H9 (cell line): ENCODE measurements at regions not wholly inside any gene's neighbourhood (a gene's known extent, or its start where the extent isn't known, plus 50 kb on each side); places are given as distances from the start of the nearest gene placed in this dataset.

Experiments used
- DNase-seq: peaks from one replicate; pipeline ENCODE4 v3.0.0-alpha.2; 2017
- H2AFZ ChIP-seq: one replicate; pipeline ENCODE4 v1.6.1; 2013; ENCODE audit warnings: mild to moderate bottlenecking, low read length, control low read depth, moderate library complexity
- H2AK5ac ChIP-seq: 2 replicates; pipeline ENCODE4 v1.6.1; 2013; ENCODE audit warnings: low read length, control low read depth, mixed read lengths; ENCODE audit not compliant: insufficient read length
- H2BK120ac ChIP-seq: one replicate; pipeline ENCODE4 v1.6.1; 2013; ENCODE audit warnings: low read depth, mild to moderate bottlenecking, low read length, control low read depth, inconsistent platforms; ENCODE audit not compliant: poor library complexity, severe bottlenecking
- H2BK12ac ChIP-seq: 2 replicates; pipeline ENCODE4 v1.6.1; 2013; ENCODE audit warnings: low read length, control low read depth, mixed read lengths, low read depth; ENCODE audit not compliant: insufficient read length
- H2BK15ac ChIP-seq: 2 replicates; pipeline ENCODE4 v1.6.1; 2013; ENCODE audit warnings: low read depth, low read length, control low read depth
- H2BK20ac ChIP-seq: one replicate; pipeline ENCODE4 v1.6.1; 2013; ENCODE audit warnings: low read depth, mild to moderate bottlenecking, low read length, control low read depth, inconsistent platforms; ENCODE audit not compliant: poor library complexity, severe bottlenecking
- H2BK5ac ChIP-seq: 2 replicates; pipeline ENCODE4 v1.6.1; 2013; ENCODE audit warnings: low read length, control low read depth, mixed read lengths; ENCODE audit not compliant: insufficient read length
- H3K14ac ChIP-seq: 2 replicates; pipeline ENCODE4 v1.6.1; 2013; ENCODE audit warnings: low read length, control low read depth; ENCODE audit not compliant: insufficient read depth
- H3K18ac ChIP-seq: 2 replicates; pipeline ENCODE4 v1.6.1; 2013; ENCODE audit warnings: low read depth, mild to moderate bottlenecking, mixed read lengths, low read length, control low read depth; ENCODE audit not compliant: insufficient read length
- H3K23ac ChIP-seq: 2 replicates; pipeline ENCODE4 v1.6.1; 2013; ENCODE audit warnings: low read length, control low read depth, mixed read lengths, low read depth; ENCODE audit not compliant: insufficient read length
- H3K23me2 ChIP-seq: 2 replicates; pipeline ENCODE4 v1.6.1; 2013; ENCODE audit warnings: low read depth, mild to moderate bottlenecking, mixed read lengths, low read length, control low read depth; ENCODE audit not compliant: insufficient read length, poor library complexity, severe bottlenecking
- H3K27ac ChIP-seq: 2 replicates; pipeline ENCODE4 v1.5.1; 2013; ENCODE audit warnings: low read length, control low read depth, mixed read lengths, low read depth; ENCODE audit not compliant: insufficient read length
- H3K27me3 ChIP-seq: 2 replicates; pipeline ENCODE4 v1.6.1; 2013; ENCODE audit warnings: low read length, control low read depth, inconsistent platforms; ENCODE audit not compliant: insufficient read depth
- H3K4ac ChIP-seq: 2 replicates; pipeline ENCODE4 v1.6.1; 2013; ENCODE audit warnings: low read depth, mild to moderate bottlenecking, control low read depth, inconsistent platforms, low read length, moderate library complexity
- H3K4me1 ChIP-seq: 2 replicates; pipeline ENCODE4 v1.6.1; 2013; ENCODE audit warnings: low read length, control low read depth, inconsistent platforms; ENCODE audit not compliant: insufficient read depth
- H3K4me2 ChIP-seq: 2 replicates; pipeline ENCODE4 v1.6.1; 2013; ENCODE audit warnings: low read length, control low read depth, mixed read lengths; ENCODE audit not compliant: insufficient read length, insufficient read depth
- H3K56ac ChIP-seq: 2 replicates; pipeline ENCODE4 v1.6.1; 2013; ENCODE audit warnings: low read depth, mild to moderate bottlenecking, mixed read lengths, low read length, control low read depth; ENCODE audit not compliant: insufficient read length
- H3K79me1 ChIP-seq: 2 replicates; pipeline ENCODE4 v1.6.1; 2013; ENCODE audit warnings: low read depth, mild to moderate bottlenecking, moderate library complexity, low read length, control low read depth, inconsistent platforms; ENCODE audit not compliant: insufficient read depth, poor library complexity, severe bottlenecking
- H3K79me2 ChIP-seq: 2 replicates; pipeline ENCODE4 v1.6.1; 2013; ENCODE audit warnings: low read length, control low read depth, inconsistent platforms; ENCODE audit not compliant: insufficient read depth
- H3K9ac ChIP-seq: 2 replicates; pipeline ENCODE4 v1.6.1; 2013; ENCODE audit warnings: low read length, control low read depth, mixed read lengths; ENCODE audit not compliant: insufficient read length; ENCODE audit errors: extremely low read depth
- H3K9me3 ChIP-seq: one replicate; pipeline ENCODE4 v1.6.1; 2013; ENCODE audit warnings: low read depth, low read length, inconsistent platforms; ENCODE audit not compliant: control insufficient read depth
- H3T11ph ChIP-seq: one replicate; pipeline ENCODE4 v1.6.1; 2013; ENCODE audit warnings: mild to moderate bottlenecking, low read length, control low read depth, inconsistent platforms
- H4K20me1 ChIP-seq: one replicate; pipeline ENCODE4 v1.6.1; 2013; ENCODE audit not compliant: control insufficient read depth, insufficient read length, insufficient read depth
- H4K5ac ChIP-seq: 2 replicates; pipeline ENCODE4 v1.6.1; 2013; ENCODE audit warnings: low read depth, mild to moderate bottlenecking, mixed read lengths, low read length, control low read depth; ENCODE audit not compliant: insufficient read length
- H4K8ac ChIP-seq: replicated peaks from 2 replicates; pipeline ENCODE4 v1.6.1; 2013; ENCODE audit warnings: low read length, control low read depth, mixed read lengths, low read depth; ENCODE audit not compliant: insufficient read length
- H4K91ac ChIP-seq: 2 replicates; pipeline ENCODE4 v1.6.1; 2013; ENCODE audit warnings: low read depth, mild to moderate bottlenecking, moderate library complexity, mixed read lengths, low read length, control low read depth; ENCODE audit not compliant: insufficient read length
- H3K27ac Mint-ChIP-seq, 3 experiments: 2 replicates in 2 of 3; 3 replicates in 1 of 3; pipeline ENCODE4 v1.8.0; 2020 to 2021; ENCODE audit warnings: mixed read lengths in 3 of 3, mild to moderate bottlenecking in 1 of 3, moderate library complexity in 1 of 3
- H3K27me3 Mint-ChIP-seq: 2 replicates; pipeline ENCODE4 v1.8.0; 2021; ENCODE audit warnings: low read depth, mild to moderate bottlenecking, moderate library complexity, mixed read lengths
- H3K36me3 Mint-ChIP-seq, 3 experiments: 2 replicates in 2 of 3; 3 replicates in 1 of 3; pipeline ENCODE4 v1.8.0; 2020 to 2021; ENCODE audit warnings: low read depth in 3 of 3, mixed read lengths in 3 of 3; ENCODE audit not compliant: insufficient read depth in 1 of 3
- H3K4me1 Mint-ChIP-seq, 2 experiments: 2 replicates each; pipeline ENCODE4 v1.8.0; 2020; ENCODE audit warnings: mixed read lengths in 2 of 2
- H3K4me3 Mint-ChIP-seq, 2 experiments: 2 replicates in 1 of 2; 3 replicates in 1 of 2; pipeline ENCODE4 v1.8.0; 2020 to 2021; ENCODE audit warnings: mild to moderate bottlenecking in 2 of 2, mixed read lengths in 2 of 2, moderate library complexity in 1 of 2
- H3K9me3 Mint-ChIP-seq, 2 experiments: 2 replicates in 1 of 2; 3 replicates in 1 of 2; pipeline ENCODE4 v1.8.0; 2020; ENCODE audit warnings: mild to moderate bottlenecking in 2 of 2, mixed read lengths in 2 of 2, moderate library complexity in 1 of 2
- TF ChIP-seq, protein P1 (sequence below): fragments of 200-600 bp; sonication (generic); conservative IDR thresholded peaks from 3 replicates; pipeline ENCODE4 v1.8.0; 2021; ENCODE audit warnings: antibody characterized with exemption, mild to moderate bottlenecking

DNA sequence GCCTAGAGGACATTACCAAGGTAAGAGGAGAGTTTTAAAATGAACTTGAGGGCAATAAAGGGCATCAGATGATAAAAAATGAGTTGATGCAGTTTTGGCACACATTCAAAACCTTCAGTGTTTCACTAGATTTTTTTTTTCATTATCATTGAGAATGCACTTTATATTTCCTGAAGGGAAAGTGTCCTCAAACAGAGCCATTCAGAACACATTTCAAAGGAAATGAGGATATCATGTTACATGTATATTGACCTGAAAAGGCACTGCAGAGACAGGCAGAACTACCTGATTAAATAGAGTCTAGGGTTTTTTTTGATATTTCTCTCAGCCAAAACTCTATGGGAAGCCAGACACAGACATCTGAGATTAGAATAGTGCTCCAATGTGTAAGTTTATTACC is 454.0 kb downstream of the NEBL start:
- H2BK5ac ChIP-seq, result no peak overlapping the region
- no peak overlapping the region for H2AFZ ChIP-seq
- Mint-ChIP-seq H3K4me1 (peaks cover 0 to 8% of the 10 kb centered on the region in 2 experiments; a peak in 2 of 4 replicates), H3K27me3 (no peaks in the 10 kb centered on the region), H3K9me3 (peaks cover 37 to 40% of the 10 kb centered on the region in 2 experiments), H3K4me3 (no peak overlapping the region), H3K27ac (no peak overlapping the region), H3K36me3 (peaks cover 17 to 42% (median 22%) of the 10 kb centered on the region in 3 experiments)
- DNase-seq, result no peak
- H2BK12ac ChIP-seq, result no peak overlapping the region
- no peaks in the 10 kb centered on the region for H3K4me1 ChIP-seq
- H2BK120ac ChIP-seq, result no peak overlapping the region
- H4K91ac ChIP-seq, result no peak overlapping the region
- no peak overlapping the region for H4K8ac ChIP-seq
- H2AK5ac ChIP-seq, result no peak overlapping the region
- no peak overlapping the region for H4K5ac ChIP-seq
- no peak overlapping the region for H3K27ac ChIP-seq
- H2BK20ac ChIP-seq, result no peak overlapping the region
- no peaks in the 10 kb centered on the region for H3K27me3 ChIP-seq
- H3K9ac ChIP-seq, result no peak overlapping the region
- H4K20me1 ChIP-seq, result no peaks in the 10 kb centered on the region
- H3K4ac ChIP-seq, result no peak overlapping the region
- H3K23ac ChIP-seq, result no peak overlapping the region
- H3K79me1 ChIP-seq, result no peaks in the 10 kb centered on the region
- H3K79me2 ChIP-seq, result no peaks in the 10 kb centered on the region
- H3K4me2 ChIP-seq, result no peak overlapping the region
- H3K9me3 ChIP-seq, result peaks cover 8% of the 10 kb centered on the region
- H3K18ac ChIP-seq, result no peak overlapping the region
- TF ChIP-seq, protein P1, sequence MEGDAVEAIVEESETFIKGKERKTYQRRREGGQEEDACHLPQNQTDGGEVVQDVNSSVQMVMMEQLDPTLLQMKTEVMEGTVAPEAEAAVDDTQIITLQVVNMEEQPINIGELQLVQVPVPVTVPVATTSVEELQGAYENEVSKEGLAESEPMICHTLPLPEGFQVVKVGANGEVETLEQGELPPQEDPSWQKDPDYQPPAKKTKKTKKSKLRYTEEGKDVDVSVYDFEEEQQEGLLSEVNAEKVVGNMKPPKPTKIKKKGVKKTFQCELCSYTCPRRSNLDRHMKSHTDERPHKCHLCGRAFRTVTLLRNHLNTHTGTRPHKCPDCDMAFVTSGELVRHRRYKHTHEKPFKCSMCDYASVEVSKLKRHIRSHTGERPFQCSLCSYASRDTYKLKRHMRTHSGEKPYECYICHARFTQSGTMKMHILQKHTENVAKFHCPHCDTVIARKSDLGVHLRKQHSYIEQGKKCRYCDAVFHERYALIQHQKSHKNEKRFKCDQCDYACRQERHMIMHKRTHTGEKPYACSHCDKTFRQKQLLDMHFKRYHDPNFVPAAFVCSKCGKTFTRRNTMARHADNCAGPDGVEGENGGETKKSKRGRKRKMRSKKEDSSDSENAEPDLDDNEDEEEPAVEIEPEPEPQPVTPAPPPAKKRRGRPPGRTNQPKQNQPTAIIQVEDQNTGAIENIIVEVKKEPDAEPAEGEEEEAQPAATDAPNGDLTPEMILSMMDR, result no peak
- no peak overlapping the region for H3K56ac ChIP-seq
- H3T11ph ChIP-seq, result no peak overlapping the region
- H2BK15ac ChIP-seq, result no peak overlapping the region
- no peak overlapping the region for H3K14ac ChIP-seq
- H3K23me2 ChIP-seq, result no peaks in the 10 kb centered on the region
